Neural progenitor cell (in vitro differentiated cells): ENCODE measurements at regions not wholly inside any gene's neighbourhood (a gene's known extent, or its start where the extent isn't known, plus 50 kb on each side); places are given as distances from the start of the nearest gene placed in this dataset.

Experiments used
- DNase-seq: peaks from one replicate; pipeline ENCODE4 v3.0.0-alpha.2; 2016; ENCODE audit warnings: low spot score
- H2AFZ ChIP-seq: fragments of 200-600 bp; sonication (generic); replicated peaks from 2 replicates; pipeline ENCODE4 v1.6.1; 2016; ENCODE audit warnings: antibody characterized with exemption
- H3F3A ChIP-seq: fragments of 200-600 bp; sonication (generic); 2 replicates; pipeline ENCODE4 v1.6.1; 2016; ENCODE audit warnings: antibody characterized with exemption, low read depth
- H3K27ac ChIP-seq: fragments of 200-600 bp; sonication (generic); 2 replicates; pipeline ENCODE4 v1.5.1; 2016; ENCODE audit warnings: mild to moderate bottlenecking
- H3K27me3 ChIP-seq: fragments of 200-600 bp; sonication (generic); 2 replicates; pipeline ENCODE4 v1.6.1; 2016; ENCODE audit warnings: mild to moderate bottlenecking, moderate library complexity
- H3K36me3 ChIP-seq: fragments of 200-600 bp; sonication (generic); 2 replicates; pipeline ENCODE4 v1.5.1; 2016
- H3K4me1 ChIP-seq: fragments of 200-600 bp; sonication (generic); 2 replicates; pipeline ENCODE4 v1.6.1; 2016; ENCODE audit warnings: mixed run types
- H3K4me2 ChIP-seq: fragments of 200-600 bp; sonication (generic); 2 replicates; pipeline ENCODE4 v1.6.1; 2016
- H3K4me3 ChIP-seq: fragments of 200-600 bp; sonication (generic); 2 replicates; pipeline ENCODE4 v1.5.1; 2016
- H3K79me2 ChIP-seq: fragments of 200-600 bp; sonication (generic); 2 replicates; pipeline ENCODE4 v1.6.1; 2016; ENCODE audit warnings: low read depth
- H3K9ac ChIP-seq: fragments of 200-600 bp; sonication (generic); 2 replicates; pipeline ENCODE4 v1.6.1; 2016
- H3K9me3 ChIP-seq: fragments of 200-600 bp; sonication (generic); 2 replicates; pipeline ENCODE4 v1.5.1; 2016; ENCODE audit warnings: low read depth
- H4K20me1 ChIP-seq: fragments of 200-600 bp; sonication (generic); 2 replicates; pipeline ENCODE4 v1.6.1; 2016; ENCODE audit warnings: low read depth
- H3K27ac Mint-ChIP-seq: 3 replicates; pipeline ENCODE4 v1.8.0; 2021; ENCODE audit warnings: mixed read lengths
- H3K27me3 Mint-ChIP-seq: 2 replicates; pipeline ENCODE4 v1.8.0; 2022; ENCODE audit warnings: low read depth, mild to moderate bottlenecking, inconsistent platforms, moderate library complexity, mixed read lengths; ENCODE audit not compliant: insufficient read depth
- H3K36me3 Mint-ChIP-seq: 3 replicates; pipeline ENCODE4 v1.8.0; 2021; ENCODE audit warnings: mixed read lengths
- H3K4me1 Mint-ChIP-seq: 3 replicates; pipeline ENCODE4 v1.8.0; 2021; ENCODE audit warnings: mixed read lengths
- H3K4me3 Mint-ChIP-seq: 3 replicates; pipeline ENCODE4 v1.8.0; 2021; ENCODE audit warnings: mild to moderate bottlenecking, moderate library complexity, mixed read lengths
- H3K9me3 Mint-ChIP-seq: 3 replicates; pipeline ENCODE4 v1.8.0; 2020; ENCODE audit warnings: mixed read lengths
- CTCF ChIP-seq: fragments of 200-600 bp; sonication (generic); IDR thresholded peaks from 2 replicates; pipeline ENCODE4 v1.5.1; 2017; ENCODE audit warnings: antibody characterized with exemption, mild to moderate bottlenecking
- EZH2 ChIP-seq: fragments of 200-600 bp; sonication (generic); IDR thresholded peaks from 2 replicates; pipeline ENCODE4 v1.6.1; 2017; ENCODE audit warnings: antibody characterized with exemption, mild to moderate bottlenecking, moderate library complexity
- EZH2phosphoT487 ChIP-seq: fragments of 200-600 bp; sonication (generic); IDR thresholded peaks from 2 replicates; pipeline ENCODE4 v1.6.1; 2017; ENCODE audit warnings: antibody characterized with exemption

GRCh38 chr4:79747252-79747651 is 325.8 kb downstream of the ANTXR2 start:
- no peak overlapping the region for H3K4me3 Mint-ChIP-seq
- no peaks in the 10 kb centered on the region for H3K36me3 ChIP-seq
- no peaks in the 10 kb centered on the region for H3F3A ChIP-seq
- TF ChIP-seq EZH2 (no peak), CTCF (no peak), EZH2phosphoT487 (no peak)
- no peaks in the 10 kb centered on the region for H3K4me1 Mint-ChIP-seq
- no peak overlapping the region for H3K9ac ChIP-seq
- DNase-seq, result no peak
- H3K36me3 Mint-ChIP-seq, result no peaks in the 10 kb centered on the region
- H3K27ac Mint-ChIP-seq, result no peak overlapping the region
- H3K4me2 ChIP-seq, result no peak overlapping the region
- no peaks in the 10 kb centered on the region for H3K27me3 ChIP-seq
- H3K27me3 Mint-ChIP-seq, result no peaks in the 10 kb centered on the region
- no peaks in the 10 kb centered on the region for H3K9me3 ChIP-seq
- H3K27ac ChIP-seq, result no peak overlapping the region
- H4K20me1 ChIP-seq, result no peaks in the 10 kb centered on the region
- no peak overlapping the region for H3K4me3 ChIP-seq
- no peaks in the 10 kb centered on the region for H3K9me3 Mint-ChIP-seq
- H2AFZ ChIP-seq, result no peak overlapping the region
- no peaks in the 10 kb centered on the region for H3K79me2 ChIP-seq
- no peaks in the 10 kb centered on the region for H3K4me1 ChIP-seq

- Mint-ChIP-seq H3K4me1 (no peaks in the 10 kb centered on the region), H3K36me3 (no peaks in the 10 kb centered on the region), H3K27me3 (no peaks in the 10 kb centered on the region), H3K4me3 (no peak overlapping the region), H3K9me3 (no peaks in the 10 kb centered on the region), H3K27ac (no peak overlapping the region)
- Histone ChIP-seq H3K79me2 (no peaks in the 10 kb centered on the region), H3K27me3 (no peaks in the 10 kb centered on the region), H4K20me1 (no peaks in the 10 kb centered on the region), H3K4me1 (no peaks in the 10 kb centered on the region), H2AFZ (no peak overlapping the region), H3K4me2 (no peak overlapping the region), H3K9ac (no peak overlapping the region), H3K27ac (no peak overlapping the region), H3K36me3 (no peaks in the 10 kb centered on the region), H3F3A (no peaks in the 10 kb centered on the region), H3K9me3 (no peaks in the 10 kb centered on the region), H3K4me3 (no peak overlapping the region)
- no peak for TF ChIP-seq EZH2phosphoT487
- TF ChIP-seq EZH2, result no peak
- no peak for TF ChIP-seq CTCF
- DNase-seq, result no peak
Measured at GRCh38 chr4:79743014-79743413, 330.0 kb downstream of the ANTXR2 start.

GRCh38 chr4:79739912-79740311 is 331.9 kb upstream of the GK2 start:
- no peaks in the 10 kb centered on the region for H3K36me3 ChIP-seq
- Mint-ChIP-seq H3K36me3 (no peaks in the 10 kb centered on the region), H3K27ac (no peak overlapping the region), H3K27me3 (no peaks in the 10 kb centered on the region), H3K4me1 (no peaks in the 10 kb centered on the region), H3K9me3 (no peaks in the 10 kb centered on the region), H3K4me3 (no peak overlapping the region)
- H2AFZ ChIP-seq, result no peak overlapping the region
- no peak overlapping the region for H3K4me3 ChIP-seq
- no peaks in the 10 kb centered on the region for H3K27me3 ChIP-seq
- no peak overlapping the region for H3K9ac ChIP-seq
- H3K9me3 ChIP-seq, result no peaks in the 10 kb centered on the region
- no peaks in the 10 kb centered on the region for H4K20me1 ChIP-seq
- H3K27ac ChIP-seq, result no peak overlapping the region
- no peak for DNase-seq
- H3K4me2 ChIP-seq, result no peak overlapping the region
- no peaks in the 10 kb centered on the region for H3F3A ChIP-seq
- TF ChIP-seq CTCF (no peak), EZH2 (no peak), EZH2phosphoT487 (no peak)
- no peaks in the 10 kb centered on the region for H3K4me1 ChIP-seq
- H3K79me2 ChIP-seq, result no peaks in the 10 kb centered on the region

GRCh38 chr4:79723507-79723906 is 315.5 kb upstream of the GK2 start:
- no peak overlapping the region for H3K27ac Mint-ChIP-seq

More at GRCh38 chr4:79723507-79723906, 315.5 kb upstream of the GK2 start:
- no peaks in the 10 kb centered on the region for H3K79me2 ChIP-seq
- H3F3A ChIP-seq, result no peaks in the 10 kb centered on the region
- Mint-ChIP-seq H3K4me3 (no peak overlapping the region), H3K36me3 (no peaks in the 10 kb centered on the region), H3K9me3 (no peaks in the 10 kb centered on the region), H3K27me3 (peaks cover 3% of the 10 kb centered on the region), H3K4me1 (no peaks in the 10 kb centered on the region)
- no peak for DNase-seq
- H3K9me3 ChIP-seq, result no peaks in the 10 kb centered on the region
- no peak overlapping the region for H3K4me3 ChIP-seq
- no peak overlapping the region for H3K9ac ChIP-seq
- H2AFZ ChIP-seq, result peak overlapping the region; percentile 84
- H3K4me2 ChIP-seq, result no peak overlapping the region
- no peak overlapping the region for H3K27ac ChIP-seq
- no peaks in the 10 kb centered on the region for H3K36me3 ChIP-seq
- no peaks in the 10 kb centered on the region for H3K27me3 ChIP-seq
- H3K4me1 ChIP-seq, result no peaks in the 10 kb centered on the region
- no peak for TF ChIP-seq EZH2
- no peak for TF ChIP-seq CTCF
- no peak for TF ChIP-seq EZH2phosphoT487
- H4K20me1 ChIP-seq, result no peaks in the 10 kb centered on the region
